22Rv1 (cell line): ENCODE measurements at regions not wholly inside any gene's neighbourhood (a gene's known extent, or its start where the extent isn't known, plus 50 kb on each side); places are given as distances from the start of the nearest gene placed in this dataset.

Source experiments
- H3K27ac ChIP-seq: fragments of 450-650 bp; 2 replicates; pipeline ENCODE4 v1.5.1; 2017
- CTCF ChIP-seq: fragments of 450-650 bp; IDR thresholded peaks from 2 replicates; pipeline ENCODE4 v1.5.1; 2017; ENCODE audit warnings: mild to moderate bottlenecking
- ZFX ChIP-seq: fragments of 450-650 bp; IDR thresholded peaks from 2 replicates; pipeline ENCODE4 v1.6.1; 2017; ENCODE audit warnings: antibody characterized with exemption, borderline replicate concordance

GRCh38 chr9:4353236-4353635 is 53.4 kb upstream of the GLIS3 start:
- H3K27ac ChIP-seq: no peak overlapping the region
- TF ChIP-seq ZFX: no peak
- no peak for TF ChIP-seq CTCF

- H3K27ac ChIP-seq: no peak overlapping the region
- TF ChIP-seq CTCF (no peak), ZFX (no peak)
These were observed 50.0 kb upstream of the GLIS3 start for GRCh38 chr9:4349816-4350418.
